Mucosa of gallbladder (tissue), 1 donor: ENCODE measurements at regions not wholly inside any gene's neighbourhood (a gene's known extent, or its start where the extent isn't known, plus 50 kb on each side); places are given as distances from the start of the nearest gene placed in this dataset.
"Not testable (repeated sequence)": the region's sequence is repeated elsewhere in the genome, so short reads cannot be mapped to it uniquely, and the experiment has no call there.

Experiments used
- DNase-seq: peaks from one replicate; pipeline ENCODE4 v3.0.0-alpha.2; 2020; ENCODE audit warnings: low spot score
- donor health status: DM: no; HTN: no; CAD: no.

GRCh38 chr7:19958309-19958896 is 185.0 kb upstream of the TMEM196 start:
- no peak for DNase-seq

- no peak for DNase-seq
These were observed 184.2 kb upstream of the TMEM196 start for GRCh38 chr7:19957664-19958063.

- DNase-seq = not testable (repeated sequence)
These were observed 180.7 kb upstream of the TMEM196 start for GRCh38 chr7:19954166-19954565.

GRCh38 chr7:19953411-19953810 is 180.0 kb upstream of the TMEM196 start:
- DNase-seq = not testable (repeated sequence)

- no peak for DNase-seq
These were observed 174.7 kb upstream of the TMEM196 start for GRCh38 chr7:19948160-19948559.

- no peak for DNase-seq
These were observed 171.1 kb upstream of the TMEM196 start for GRCh38 chr7:19944363-19945120.

GRCh38 chr7:19939746-19940145 is 166.3 kb upstream of the TMEM196 start:
- no peak for DNase-seq

- peak; percentile 14 for DNase-seq
These were observed 159.3 kb upstream of the TMEM196 start for GRCh38 chr7:19932549-19933249.

GRCh38 chr7:19930851-19931250 is 157.4 kb upstream of the TMEM196 start:
- no peak for DNase-seq

- DNase-seq = no peak
These were observed 156.6 kb upstream of the TMEM196 start for GRCh38 chr7:19930051-19930450.

- no peak for DNase-seq
These were observed 154.8 kb upstream of the TMEM196 start for GRCh38 chr7:19928247-19928646.

GRCh38 chr7:19920705-19921104 is 147.3 kb upstream of the TMEM196 start:
- DNase-seq = no peak

- DNase-seq = no peak
These were observed 146.7 kb upstream of the TMEM196 start for GRCh38 chr7:19920166-19920565.

GRCh38 chr7:19919261-19920095 is 146.1 kb upstream of the TMEM196 start:
- DNase-seq = no peak

GRCh38 chr7:19916046-19916445 is 142.6 kb upstream of the TMEM196 start:
- no peak for DNase-seq

- no peak for DNase-seq
These were observed 142.2 kb upstream of the TMEM196 start for GRCh38 chr7:19915596-19915995.

GRCh38 chr7:19914866-19915265 is 141.4 kb upstream of the TMEM196 start:
- no peak for DNase-seq

GRCh38 chr7:19900118-19900517 is 126.7 kb upstream of the TMEM196 start:
- DNase-seq = no peak

- no peak for DNase-seq
These were observed 126.1 kb upstream of the TMEM196 start for GRCh38 chr7:19899529-19899928.

- not testable (repeated sequence) for DNase-seq
These were observed 109.5 kb upstream of the TMEM196 start for GRCh38 chr7:19882893-19883292.

GRCh38 chr7:19872094-19872493 is 98.7 kb upstream of the TMEM196 start:
- DNase-seq = no peak

- DNase-seq = no peak
These were observed 97.7 kb upstream of the TMEM196 start for GRCh38 chr7:19871102-19871501.
